Urothelium cell line (cell line): ENCODE measurements at regions not wholly inside any gene's neighbourhood (a gene's known extent, or its start where the extent isn't known, plus 50 kb on each side); places are given as distances from the start of the nearest gene placed in this dataset.

Experiments used
- DNase-seq: peaks from one replicate; pipeline ENCODE4 v3.0.0; 2011; ENCODE audit warnings: low spot score, mixed read lengths
- FAIRE-seq: peaks from 2 replicates; lab custom pipeline; 2011; peaks lifted over from hg19 to GRCh38; lab: Jason Lieb, UNC

DNA sequence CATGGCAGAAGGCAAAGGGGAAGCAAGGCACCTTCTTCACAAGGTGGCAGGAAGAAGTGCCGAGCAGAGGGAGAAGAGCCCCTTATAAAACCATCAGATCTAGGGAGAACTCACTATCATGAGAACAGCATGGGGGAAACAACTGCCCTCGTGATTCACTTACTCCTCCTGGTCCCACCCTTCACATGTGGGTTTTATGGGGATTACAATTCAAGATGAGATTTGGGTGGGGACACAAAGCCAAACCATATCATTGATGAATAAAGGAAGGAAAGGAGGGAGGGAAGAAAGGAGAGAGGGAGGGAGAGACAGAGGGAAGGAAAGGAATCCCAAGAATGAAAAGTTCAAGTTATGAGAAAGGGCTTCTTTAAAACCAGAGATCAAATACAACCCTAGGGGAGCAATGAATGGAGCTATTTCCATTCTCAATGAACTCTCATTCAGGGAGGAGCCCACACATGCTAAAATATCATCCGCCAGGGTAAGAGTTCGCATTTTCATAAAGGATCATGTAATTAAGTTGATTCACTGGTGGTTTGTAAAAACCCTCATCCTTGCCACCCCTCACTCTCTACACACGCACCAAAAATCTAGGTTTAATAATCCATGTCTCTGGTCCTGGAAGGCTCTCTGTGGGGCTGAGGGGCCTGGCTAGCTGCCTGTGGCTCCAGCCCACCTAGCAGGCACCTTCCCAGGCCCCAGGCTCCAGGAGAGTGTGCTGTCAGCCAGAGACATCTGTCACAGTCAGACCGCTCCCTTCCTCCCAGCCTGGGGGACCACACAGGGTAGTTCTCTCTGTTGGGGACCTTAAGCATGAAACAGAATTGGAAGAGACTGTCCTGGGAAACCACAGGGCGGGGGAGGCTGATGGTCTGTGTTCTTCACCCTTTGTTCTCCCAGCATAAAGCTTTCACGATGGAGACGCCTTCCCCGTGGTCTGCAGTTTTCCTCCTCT is 94.0 kb downstream of the CCDC185 start:
- DNase-seq (no peak), FAIRE-seq (no peak)

DNA sequence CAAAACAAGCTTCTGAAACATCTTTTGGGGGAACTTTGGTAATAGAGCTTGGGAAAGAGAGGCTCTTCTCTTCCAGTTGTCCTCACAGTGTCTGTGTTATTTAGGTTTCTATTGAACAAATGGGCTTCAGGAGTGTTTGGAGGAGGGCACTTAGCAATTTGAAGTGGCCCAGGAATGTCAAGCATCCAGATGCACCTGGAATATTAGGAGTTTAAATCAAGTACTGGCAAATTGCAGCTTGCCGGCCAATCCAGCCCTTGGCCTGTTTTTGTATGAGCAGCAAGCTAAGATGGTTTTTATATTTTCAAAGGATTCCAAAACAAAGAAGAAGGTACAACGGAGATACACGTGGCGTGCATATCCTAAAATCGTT is 94.7 kb downstream of the CCDC185 start:
- no peak for DNase-seq
- no peak for FAIRE-seq

DNA sequence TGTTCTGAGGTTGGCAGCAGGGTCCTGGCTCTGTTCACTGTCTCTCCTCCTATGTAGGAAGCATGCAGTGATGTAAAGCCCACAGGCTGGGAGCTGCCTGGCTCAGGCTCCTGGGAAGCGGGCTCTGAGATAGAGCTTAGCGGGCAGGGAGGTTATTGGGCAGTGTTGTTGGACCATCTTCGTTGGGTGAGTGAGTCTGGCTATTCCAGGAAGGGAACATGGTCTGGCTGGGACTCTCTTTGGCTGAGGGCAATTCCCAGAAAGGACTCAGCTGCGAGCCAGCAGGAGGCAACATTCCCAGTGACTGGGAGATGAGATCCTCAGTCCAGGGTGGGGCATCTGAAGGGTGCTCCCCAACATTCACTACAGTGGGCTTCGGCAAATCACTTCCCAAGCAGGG is 96.2 kb downstream of the CCDC185 start:
- no peak for DNase-seq
- FAIRE-seq = no peak

DNA sequence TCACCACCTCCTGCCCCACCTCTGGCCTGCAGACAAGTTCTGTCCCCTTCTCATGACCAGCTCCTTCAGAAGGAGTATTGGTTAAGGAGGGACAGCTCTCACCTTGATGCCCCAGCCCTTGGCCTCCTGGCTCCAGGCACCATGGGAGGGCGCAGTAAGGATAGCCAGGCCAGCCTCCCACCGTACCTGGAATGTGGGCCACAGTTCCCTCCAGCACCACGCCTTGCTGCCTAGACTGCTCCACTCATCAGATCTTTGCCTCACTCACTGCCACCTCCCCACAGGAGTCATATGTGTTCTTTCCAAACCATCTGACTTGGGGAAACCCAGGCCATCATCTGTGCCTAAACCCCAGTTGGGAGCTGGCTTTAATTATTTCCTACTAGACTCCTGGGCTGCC is 97.0 kb downstream of the CCDC185 start:
- FAIRE-seq (no peak), DNase-seq (no peak)
